Type B pancreatic cell (in vitro differentiated cells): ENCODE measurements at regions not wholly inside any gene's neighbourhood (a gene's known extent, or its start where the extent isn't known, plus 50 kb on each side); places are given as distances from the start of the nearest gene placed in this dataset.

Experiments used
- DNase-seq: peaks from one replicate; pipeline ENCODE4 v3.0.0; 2021; ENCODE audit warnings: mixed read lengths; ENCODE audit not compliant: unreplicated experiment; ENCODE audit errors: extremely low spot score
- H3K27ac Mint-ChIP-seq: 2 replicates; pipeline ENCODE4 v1.8.0; 2021; ENCODE audit warnings: mild to moderate bottlenecking, mixed read lengths
- H3K27me3 Mint-ChIP-seq: 2 replicates; pipeline ENCODE4 v1.8.0; 2021; ENCODE audit warnings: mixed read lengths
- H3K36me3 Mint-ChIP-seq: 2 replicates; pipeline ENCODE4 v1.8.0; 2021; ENCODE audit warnings: mixed read lengths
- H3K4me1 Mint-ChIP-seq: one replicate; pipeline ENCODE4 v1.8.0; 2021; ENCODE audit warnings: mixed read lengths; ENCODE audit not compliant: unreplicated experiment
- H3K4me3 Mint-ChIP-seq: 2 replicates; pipeline ENCODE4 v1.8.0; 2021; ENCODE audit warnings: mild to moderate bottlenecking, mixed read lengths
- H3K9me3 Mint-ChIP-seq: 2 replicates; pipeline ENCODE4 v1.8.0; 2021; ENCODE audit warnings: mixed read lengths
- TF ChIP-seq, protein P1 (sequence below): fragments of 200-600 bp; sonication (generic); conservative IDR thresholded peaks from 2 replicates; pipeline ENCODE4 v1.5.0; 2021; ENCODE audit warnings: antibody characterized with exemption, mild to moderate bottlenecking

DNA sequence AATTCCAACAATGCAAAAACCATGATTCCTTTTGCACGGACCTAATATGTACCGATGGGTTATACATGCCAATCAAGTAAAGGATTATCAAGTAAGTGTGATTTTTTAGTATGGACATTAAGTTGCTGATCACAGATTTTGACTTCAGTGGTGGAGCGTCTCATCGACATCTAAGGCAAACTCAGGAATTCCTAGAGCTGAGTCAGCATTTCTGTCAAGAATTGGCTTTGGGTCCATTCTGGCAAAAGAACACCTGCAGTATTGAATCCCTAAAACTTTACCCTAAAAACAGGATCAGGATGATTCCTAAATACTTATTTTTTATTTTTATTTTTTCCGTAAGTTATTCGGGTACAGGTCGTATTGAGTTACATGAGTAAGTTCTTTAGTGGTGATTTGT, 83.6 kb downstream of the HPGD start:
- TF ChIP-seq, protein P1, sequence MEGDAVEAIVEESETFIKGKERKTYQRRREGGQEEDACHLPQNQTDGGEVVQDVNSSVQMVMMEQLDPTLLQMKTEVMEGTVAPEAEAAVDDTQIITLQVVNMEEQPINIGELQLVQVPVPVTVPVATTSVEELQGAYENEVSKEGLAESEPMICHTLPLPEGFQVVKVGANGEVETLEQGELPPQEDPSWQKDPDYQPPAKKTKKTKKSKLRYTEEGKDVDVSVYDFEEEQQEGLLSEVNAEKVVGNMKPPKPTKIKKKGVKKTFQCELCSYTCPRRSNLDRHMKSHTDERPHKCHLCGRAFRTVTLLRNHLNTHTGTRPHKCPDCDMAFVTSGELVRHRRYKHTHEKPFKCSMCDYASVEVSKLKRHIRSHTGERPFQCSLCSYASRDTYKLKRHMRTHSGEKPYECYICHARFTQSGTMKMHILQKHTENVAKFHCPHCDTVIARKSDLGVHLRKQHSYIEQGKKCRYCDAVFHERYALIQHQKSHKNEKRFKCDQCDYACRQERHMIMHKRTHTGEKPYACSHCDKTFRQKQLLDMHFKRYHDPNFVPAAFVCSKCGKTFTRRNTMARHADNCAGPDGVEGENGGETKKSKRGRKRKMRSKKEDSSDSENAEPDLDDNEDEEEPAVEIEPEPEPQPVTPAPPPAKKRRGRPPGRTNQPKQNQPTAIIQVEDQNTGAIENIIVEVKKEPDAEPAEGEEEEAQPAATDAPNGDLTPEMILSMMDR, result no peak
- Mint-ChIP-seq H3K9me3 (no peaks in the 10 kb centered on the region), H3K27ac (no peak overlapping the region), H3K36me3 (no peaks in the 10 kb centered on the region), H3K4me1 (peaks cover 3% of the 10 kb centered on the region), H3K27me3 (no peaks in the 10 kb centered on the region), H3K4me3 (no peak overlapping the region)
- DNase-seq, result no peak

- Mint-ChIP-seq H3K27ac (no peak overlapping the region), H3K4me1 (peaks cover 3% of the 10 kb centered on the region)
- TF ChIP-seq, protein P1, result no peak
Observed at GRCh38 chr4:174437749-174438148, 84.5 kb downstream of the HPGD start.

DNA sequence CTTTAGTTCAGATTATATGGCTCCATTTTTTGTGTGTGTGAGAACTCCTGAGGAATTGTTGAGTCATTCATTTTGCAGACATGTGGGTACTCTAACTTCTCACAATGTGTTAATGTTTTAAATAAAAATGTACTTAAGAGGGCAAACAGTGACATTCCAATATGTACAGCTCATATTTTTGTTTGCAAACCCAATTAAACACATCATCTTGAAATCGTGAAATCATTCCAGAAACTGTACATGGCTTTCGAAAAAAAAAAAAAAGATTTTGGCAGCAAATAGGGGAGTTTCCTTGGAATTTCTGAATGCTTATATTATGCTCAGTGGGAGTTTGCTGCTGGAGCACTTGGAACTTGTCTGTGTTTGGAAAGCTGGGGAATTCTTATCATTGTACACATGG, 85.0 kb downstream of the HPGD start:
- no peak overlapping the region for H3K27ac Mint-ChIP-seq
- peaks cover 3% of the 10 kb centered on the region for H3K4me1 Mint-ChIP-seq
- DNase-seq, result no peak
- H3K27me3 Mint-ChIP-seq, result no peaks in the 10 kb centered on the region
- H3K36me3 Mint-ChIP-seq, result no peaks in the 10 kb centered on the region
- no peak overlapping the region for H3K4me3 Mint-ChIP-seq
- TF ChIP-seq, protein P1, result no peak
- no peaks in the 10 kb centered on the region for H3K9me3 Mint-ChIP-seq

More at GRCh38 chr4:174437749-174438148, 84.5 kb downstream of the HPGD start:
- DNase-seq, result no peak
- no peaks in the 10 kb centered on the region for H3K27me3 Mint-ChIP-seq
- no peak overlapping the region for H3K4me3 Mint-ChIP-seq
- H3K36me3 Mint-ChIP-seq, result no peaks in the 10 kb centered on the region
- no peaks in the 10 kb centered on the region for H3K9me3 Mint-ChIP-seq

DNA sequence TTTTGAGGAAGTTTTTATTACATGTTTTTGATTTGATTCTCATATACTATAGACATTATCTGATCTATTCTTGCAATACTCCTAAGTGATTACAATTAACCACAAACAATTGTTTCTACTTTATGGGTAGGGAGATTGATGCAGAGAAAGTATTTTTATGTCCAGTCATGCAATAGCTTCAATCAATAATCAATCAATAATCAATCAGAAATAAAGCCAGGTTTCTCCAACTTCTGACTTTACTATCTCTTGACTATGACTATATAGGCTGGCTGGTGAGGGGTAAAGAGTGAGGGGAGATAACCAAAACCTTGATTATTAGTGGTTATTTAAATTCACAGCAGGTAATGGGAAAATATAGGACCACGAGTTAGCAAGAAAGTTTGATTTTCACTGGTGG, 85.9 kb downstream of the HPGD start:
- peaks cover 3% of the 10 kb centered on the region for H3K4me1 Mint-ChIP-seq
- no peaks in the 10 kb centered on the region for H3K9me3 Mint-ChIP-seq
- no peaks in the 10 kb centered on the region for H3K36me3 Mint-ChIP-seq
- TF ChIP-seq, protein P1, result no peak
- no peak overlapping the region for H3K27ac Mint-ChIP-seq
- DNase-seq, result no peak
- no peaks in the 10 kb centered on the region for H3K27me3 Mint-ChIP-seq
- H3K4me3 Mint-ChIP-seq, result no peak overlapping the region

DNA sequence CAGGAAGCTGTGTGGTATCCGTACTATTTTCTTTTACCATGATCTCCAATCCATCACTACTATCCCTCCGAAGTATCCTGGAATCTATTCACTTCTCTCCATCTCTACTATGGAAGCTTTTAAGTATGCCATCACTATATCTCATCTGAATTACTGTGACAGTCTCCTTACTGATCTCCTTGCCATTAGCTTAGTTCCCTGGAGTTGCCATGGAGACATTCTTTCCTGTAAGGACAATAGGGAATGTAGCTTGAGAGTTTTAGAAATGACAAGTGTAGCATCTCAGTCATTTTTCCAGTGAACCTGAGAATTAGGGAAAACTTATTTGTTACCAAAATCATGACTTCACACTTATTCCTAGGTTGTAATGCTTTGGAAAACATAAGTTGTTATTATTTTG, 86.3 kb downstream of the HPGD start:
- no peaks in the 10 kb centered on the region for H3K36me3 Mint-ChIP-seq
- H3K4me3 Mint-ChIP-seq, result no peak overlapping the region
- no peaks in the 10 kb centered on the region for H3K27me3 Mint-ChIP-seq
- no peak overlapping the region for H3K27ac Mint-ChIP-seq
- H3K9me3 Mint-ChIP-seq, result no peaks in the 10 kb centered on the region
- H3K4me1 Mint-ChIP-seq, result peaks cover 3% of the 10 kb centered on the region
- DNase-seq, result no peak
- TF ChIP-seq, protein P1, result no peak

GRCh38 chr4:174434455-174434854, 87.8 kb downstream of the HPGD start:
- TF ChIP-seq, protein P1, result no peak
- H3K9me3 Mint-ChIP-seq, result no peaks in the 10 kb centered on the region
- H3K4me1 Mint-ChIP-seq, result peaks cover 3% of the 10 kb centered on the region
- no peak overlapping the region for H3K27ac Mint-ChIP-seq
- no peak overlapping the region for H3K4me3 Mint-ChIP-seq
- DNase-seq, result no peak
- H3K36me3 Mint-ChIP-seq, result no peaks in the 10 kb centered on the region
- H3K27me3 Mint-ChIP-seq, result no peaks in the 10 kb centered on the region
